ENCODE measurements at regions not wholly inside any gene's neighbourhood (a gene's known extent, or its start where the extent isn't known, plus 50 kb on each side); places are given as distances from the start of the nearest gene placed in this dataset.

DNA sequence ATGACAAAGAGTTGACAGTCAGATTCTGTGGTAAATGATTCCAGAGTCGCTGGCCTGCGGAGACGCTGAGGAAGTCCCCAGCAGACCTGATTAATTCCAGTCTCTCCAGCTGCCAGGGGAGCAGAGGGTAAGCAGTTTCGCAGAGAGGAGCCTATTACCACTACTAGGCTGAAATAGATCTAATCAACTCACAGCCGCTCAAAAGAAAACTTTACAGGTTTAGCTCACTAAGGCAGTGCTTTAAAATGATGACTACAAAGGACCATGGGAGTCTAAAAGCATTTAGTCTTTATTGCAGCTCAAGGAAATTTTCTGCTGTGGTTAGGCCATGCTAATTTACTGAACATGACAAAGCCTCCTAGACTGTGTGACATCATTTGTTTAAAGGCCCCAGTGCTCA, 445.6 kb upstream of the POU3F3 start:
- intact Hi-C loops (cut with DNase I; ENCODE audit: low total_unique reads): no loop called here
- H3K27ac ChIP-seq: no peak overlapping the region
- no peak overlapping the region for H3K4me3 ChIP-seq

DNA sequence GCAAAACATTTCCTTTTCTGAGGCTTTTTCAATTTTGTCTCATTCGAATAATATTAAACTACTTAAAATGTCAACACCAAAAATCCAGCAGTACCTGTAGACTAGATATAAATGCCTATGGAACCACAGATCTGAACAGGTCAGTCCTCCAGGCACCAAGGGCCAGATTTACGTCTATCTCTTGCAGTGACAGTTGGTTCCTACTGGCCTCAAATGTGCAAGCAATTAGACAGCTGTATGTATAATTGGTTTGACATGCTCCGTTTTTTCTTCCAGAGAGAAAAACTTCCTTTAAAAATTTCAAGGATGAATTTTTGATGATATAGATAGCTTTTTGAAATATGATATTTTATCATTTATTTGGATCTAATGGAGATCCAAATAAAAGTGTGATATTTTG, 443.8 kb upstream of the POU3F3 start:
- Histone ChIP-seq H3K4me1 (no peaks in the 10 kb centered on the region), H3K36me3 (no peaks in the 10 kb centered on the region), H3K4me3 (no peak overlapping the region), H3K9me3 (no peaks in the 10 kb centered on the region), H3K27ac (no peak overlapping the region), H3K27me3 (no peaks in the 10 kb centered on the region)
- intact Hi-C loops (cut with DNase I; ENCODE audit: low total_unique reads): no loop called here
- DNase-seq: no peak
- TF ChIP-seq, protein P1, sequence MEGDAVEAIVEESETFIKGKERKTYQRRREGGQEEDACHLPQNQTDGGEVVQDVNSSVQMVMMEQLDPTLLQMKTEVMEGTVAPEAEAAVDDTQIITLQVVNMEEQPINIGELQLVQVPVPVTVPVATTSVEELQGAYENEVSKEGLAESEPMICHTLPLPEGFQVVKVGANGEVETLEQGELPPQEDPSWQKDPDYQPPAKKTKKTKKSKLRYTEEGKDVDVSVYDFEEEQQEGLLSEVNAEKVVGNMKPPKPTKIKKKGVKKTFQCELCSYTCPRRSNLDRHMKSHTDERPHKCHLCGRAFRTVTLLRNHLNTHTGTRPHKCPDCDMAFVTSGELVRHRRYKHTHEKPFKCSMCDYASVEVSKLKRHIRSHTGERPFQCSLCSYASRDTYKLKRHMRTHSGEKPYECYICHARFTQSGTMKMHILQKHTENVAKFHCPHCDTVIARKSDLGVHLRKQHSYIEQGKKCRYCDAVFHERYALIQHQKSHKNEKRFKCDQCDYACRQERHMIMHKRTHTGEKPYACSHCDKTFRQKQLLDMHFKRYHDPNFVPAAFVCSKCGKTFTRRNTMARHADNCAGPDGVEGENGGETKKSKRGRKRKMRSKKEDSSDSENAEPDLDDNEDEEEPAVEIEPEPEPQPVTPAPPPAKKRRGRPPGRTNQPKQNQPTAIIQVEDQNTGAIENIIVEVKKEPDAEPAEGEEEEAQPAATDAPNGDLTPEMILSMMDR (IDR thresholded peaks at IDR 0.05): no peak
- no peak for TF ChIP-seq POLR2A (IDR thresholded peaks at IDR 0.05)

More for the DNA sequence above, 445.6 kb upstream of the POU3F3 start:
- H3K27me3 ChIP-seq: no peaks in the 10 kb centered on the region
- no peaks in the 10 kb centered on the region for H3K36me3 ChIP-seq
- H3K4me1 ChIP-seq: no peaks in the 10 kb centered on the region
- H3K9me3 ChIP-seq: no peaks in the 10 kb centered on the region
- no peak for DNase-seq
- no peak for TF ChIP-seq POLR2A (IDR thresholded peaks at IDR 0.05)
- TF ChIP-seq, protein P1 (IDR thresholded peaks at IDR 0.05): no peak

DNA sequence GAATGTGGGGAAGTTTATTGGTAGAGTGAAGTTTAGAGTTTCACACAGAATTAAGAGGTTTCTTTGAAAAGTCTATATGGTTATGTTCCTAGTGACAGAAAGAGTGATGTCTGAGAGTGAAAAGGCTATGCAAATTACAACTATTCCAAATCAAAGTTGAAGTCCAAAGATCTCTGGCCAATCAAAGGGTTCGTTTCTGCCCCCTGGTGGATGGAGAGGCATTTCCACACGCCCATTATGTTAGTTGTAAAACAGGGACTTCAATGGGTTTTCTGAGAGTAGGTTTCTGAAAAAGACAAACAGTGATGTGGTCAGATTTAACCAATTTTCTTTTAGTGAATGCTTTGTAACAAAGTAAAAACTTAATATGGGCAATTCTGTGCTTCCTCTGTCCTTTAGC, 441.5 kb upstream of the POU3F3 start:
- Histone ChIP-seq H3K9me3 (no peaks in the 10 kb centered on the region), H3K27ac (no peak overlapping the region), H3K36me3 (no peaks in the 10 kb centered on the region), H3K27me3 (no peaks in the 10 kb centered on the region), H3K4me1 (no peaks in the 10 kb centered on the region), H3K4me3 (no peak overlapping the region)
- DNase-seq: no peak
- TF ChIP-seq, protein P1 (IDR thresholded peaks at IDR 0.05): no peak
- no peak for TF ChIP-seq POLR2A (IDR thresholded peaks at IDR 0.05)
- intact Hi-C loops (cut with DNase I; ENCODE audit: low total_unique reads): no loop called here

DNA sequence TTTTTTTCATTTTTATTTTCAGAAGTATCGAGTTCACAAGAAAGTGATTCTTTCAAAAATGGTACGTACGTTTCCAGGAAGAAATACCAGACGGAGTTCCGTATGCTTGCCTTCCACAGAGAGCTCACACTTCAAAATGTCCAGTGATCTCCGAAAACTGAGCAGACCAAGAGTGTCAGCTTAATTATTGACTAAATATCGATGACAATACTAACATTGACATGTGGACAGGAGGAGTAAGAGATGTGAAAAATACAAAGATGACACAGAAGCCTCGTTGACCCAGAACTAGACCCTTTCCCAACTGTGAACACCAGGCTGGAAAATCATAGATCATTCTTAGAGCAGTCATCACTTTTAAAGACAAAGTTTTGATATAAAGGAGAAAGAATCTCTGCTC, 440.0 kb upstream of the POU3F3 start:
- Histone ChIP-seq H3K27ac (no peak overlapping the region), H3K9me3 (no peaks in the 10 kb centered on the region), H3K36me3 (no peaks in the 10 kb centered on the region), H3K4me3 (no peak overlapping the region), H3K4me1 (no peaks in the 10 kb centered on the region), H3K27me3 (no peaks in the 10 kb centered on the region)
- DNase-seq: no peak
- intact Hi-C loops (cut with DNase I; ENCODE audit: low total_unique reads): no loop called here
- TF ChIP-seq, protein P1 (IDR thresholded peaks at IDR 0.05): no peak
- no peak for TF ChIP-seq POLR2A (IDR thresholded peaks at IDR 0.05)

DNA sequence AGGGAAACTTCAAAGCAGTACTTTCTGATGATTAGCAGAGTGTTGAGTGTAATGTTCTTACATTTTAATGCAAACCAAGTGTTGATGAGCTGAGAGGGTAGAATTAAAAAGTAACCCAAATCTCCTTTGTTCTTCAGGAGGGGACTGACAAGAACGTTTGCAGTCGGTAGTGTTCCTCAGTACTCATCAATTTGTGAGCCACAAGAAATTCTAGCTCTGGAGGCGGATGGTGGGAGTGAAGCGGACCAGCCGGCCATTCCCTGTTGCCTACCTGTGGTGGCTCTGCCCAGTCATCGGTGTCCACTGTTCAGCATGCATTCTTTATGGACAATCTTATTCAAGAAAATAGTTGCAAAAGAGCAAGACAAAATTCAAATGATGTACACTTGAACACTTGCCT, 438.6 kb upstream of the POU3F3 start:
- H3K36me3 ChIP-seq: no peaks in the 10 kb centered on the region
- no peaks in the 10 kb centered on the region for H3K4me1 ChIP-seq
- no peaks in the 10 kb centered on the region for H3K9me3 ChIP-seq
- TF ChIP-seq, protein P1 (IDR thresholded peaks at IDR 0.05): no peak
- TF ChIP-seq POLR2A (IDR thresholded peaks at IDR 0.05): no peak
- H3K27ac ChIP-seq: no peak overlapping the region
- no peak overlapping the region for H3K4me3 ChIP-seq
- H3K27me3 ChIP-seq: no peaks in the 10 kb centered on the region
- intact Hi-C loops (cut with DNase I; ENCODE audit: low total_unique reads): no loop called here
- no peak for DNase-seq

Data from uterus (tissue), 3 donors.